ENCODE measurements at regions not wholly inside any gene's neighbourhood (a gene's known extent, or its start where the extent isn't known, plus 50 kb on each side); places are given as distances from the start of the nearest gene placed in this dataset.

- Histone ChIP-seq H3K27ac (no peak overlapping the region), H3K27me3 (no peaks in the 10 kb centered on the region), H3K9me3 (no peaks in the 10 kb centered on the region), H3K4me1 (ENCODE audit: insufficient read depth) (no peaks in the 10 kb centered on the region), H3K4me3 (no peak overlapping the region), H3K36me3 (no peaks in the 10 kb centered on the region)
- DNase-seq: no peak
- intact Hi-C loops (cut with DNase I): no loop called here
- no peak for TF ChIP-seq POLR2A (IDR thresholded peaks at IDR 0.05)
- no peak for TF ChIP-seq EP300 (IDR thresholded peaks at IDR 0.05)
- no peak for TF ChIP-seq CTCF (IDR thresholded peaks at IDR 0.05)
Observed at GRCh38 chr15:35211240-35211902, 126.3 kb upstream of the NANOGP8 start.

DNA sequence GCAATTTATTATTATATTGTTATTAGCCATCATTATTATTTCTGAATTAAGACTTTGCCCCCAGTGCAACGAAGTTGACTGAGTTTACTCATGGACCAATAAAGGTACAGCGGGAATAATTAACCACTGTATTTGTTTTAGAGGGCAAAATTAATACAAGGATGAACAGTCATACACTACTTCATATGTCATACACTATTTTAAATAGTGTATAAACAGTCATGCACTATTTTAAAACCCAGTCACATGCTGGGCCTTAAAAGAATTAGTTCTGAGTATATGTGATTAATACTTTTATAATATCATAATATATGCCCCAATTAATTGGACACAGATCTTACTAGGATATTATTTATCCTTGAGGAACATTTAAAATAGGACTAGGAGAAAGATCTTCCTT lies 125.3 kb upstream of the NANOGP8 start:
- intact Hi-C loops (cut with DNase I): no loop called here
- 49 to 50% (median 49%) methylated on average over 2 of the region's 2 CpGs for WGBS, 3 donors
- no peaks in the 10 kb centered on the region for H3K9me3 ChIP-seq
- H3K36me3 ChIP-seq: no peaks in the 10 kb centered on the region
- DNase-seq: no peak
- H3K27me3 ChIP-seq: no peaks in the 10 kb centered on the region
- H3K4me1 ChIP-seq (ENCODE audit: insufficient read depth): no peaks in the 10 kb centered on the region
- no peak for TF ChIP-seq POLR2A (IDR thresholded peaks at IDR 0.05)
- TF ChIP-seq EP300 (IDR thresholded peaks at IDR 0.05): no peak
- TF ChIP-seq CTCF (IDR thresholded peaks at IDR 0.05): no peak
- no peak overlapping the region for H3K4me3 ChIP-seq
- H3K27ac ChIP-seq: no peak overlapping the region

- no peaks in the 10 kb centered on the region for H3K9me3 ChIP-seq
- H3K4me1 ChIP-seq (ENCODE audit: insufficient read depth): no peaks in the 10 kb centered on the region
- H3K4me3 ChIP-seq: no peak overlapping the region
- intact Hi-C loops (cut with DNase I): no loop called here
- no peak for DNase-seq
- no peak overlapping the region for H3K27ac ChIP-seq
- H3K27me3 ChIP-seq: no peaks in the 10 kb centered on the region
- 61 to 66% (median 64%) methylated on average over 1 of the region's 1 CpG for WGBS, 3 donors
- no peaks in the 10 kb centered on the region for H3K36me3 ChIP-seq
- TF ChIP-seq EP300 (IDR thresholded peaks at IDR 0.05) (no peak), POLR2A (IDR thresholded peaks at IDR 0.05) (no peak), CTCF (IDR thresholded peaks at IDR 0.05) (no peak)
Observed at GRCh38 chr15:35209838-35210237, 124.7 kb upstream of the NANOGP8 start.

- Histone ChIP-seq H3K36me3 (no peaks in the 10 kb centered on the region), H3K27me3 (no peaks in the 10 kb centered on the region), H3K4me3 (no peak overlapping the region), H3K27ac (no peak overlapping the region), H3K4me1 (ENCODE audit: insufficient read depth) (no peaks in the 10 kb centered on the region), H3K9me3 (no peaks in the 10 kb centered on the region)
- intact Hi-C loops (cut with DNase I): no loop called here
- no peak for DNase-seq
- WGBS, 3 donors: 86 to 91% (median 88%) methylated on average over 3 of the region's 3 CpGs
- TF ChIP-seq EP300 (IDR thresholded peaks at IDR 0.05) (no peak), POLR2A (IDR thresholded peaks at IDR 0.05) (no peak), CTCF (IDR thresholded peaks at IDR 0.05) (no peak)
Observed at GRCh38 chr15:35208353-35208752, 123.3 kb upstream of the NANOGP8 start.

All from ovary (tissue), 7 donors.